ENCODE measurements at regions not wholly inside any gene's neighbourhood (a gene's known extent, or its start where the extent isn't known, plus 50 kb on each side); places are given as distances from the start of the nearest gene placed in this dataset.

- no peak overlapping the region for H3K4me3 ChIP-seq
- H3K4me1 ChIP-seq, result peaks cover 21% of the 10 kb centered on the region
- no peak for DNase-seq (ENCODE audit: low spot score in 2 of 2)
- H3K36me3 ChIP-seq (replicated peaks), result no peaks in the 10 kb centered on the region
- H3K27me3 ChIP-seq (ENCODE audit: low read depth), result no peaks in the 10 kb centered on the region
- no peaks in the 10 kb centered on the region for H3K9me3 ChIP-seq
- in situ Hi-C loops (cut with MboI; ENCODE audit: low sequenced_read_pairs), result no loop called here
Observed at GRCh38 chr3:152173627-152174026, 95.1 kb upstream of the MBNL1 start.

- no peaks in the 10 kb centered on the region for H3K27me3 ChIP-seq (ENCODE audit: low read depth)
- in situ Hi-C loops (cut with MboI; ENCODE audit: low sequenced_read_pairs), result no loop called here
- peaks cover 21% of the 10 kb centered on the region for H3K4me1 ChIP-seq
- no peaks in the 10 kb centered on the region for H3K36me3 ChIP-seq (replicated peaks)
- peak in 1 of 2 experiments; percentile 27 for DNase-seq (ENCODE audit: low spot score in 2 of 2)
- H3K4me3 ChIP-seq, result no peak overlapping the region
- no peaks in the 10 kb centered on the region for H3K9me3 ChIP-seq
Observed at GRCh38 chr3:152174876-152175527, 93.7 kb upstream of the MBNL1 start.

GRCh38 chr3:152175528-152175889 is 93.2 kb upstream of the MBNL1 start:
- H3K9me3 ChIP-seq, result no peaks in the 10 kb centered on the region
- in situ Hi-C loops (cut with MboI; ENCODE audit: low sequenced_read_pairs), result no loop called here
- H3K27me3 ChIP-seq (ENCODE audit: low read depth), result no peaks in the 10 kb centered on the region
- peaks cover 21% of the 10 kb centered on the region for H3K4me1 ChIP-seq
- no peaks in the 10 kb centered on the region for H3K36me3 ChIP-seq (replicated peaks)
- peak in 1 of 2 experiments; percentile 17 for DNase-seq (ENCODE audit: low spot score in 2 of 2)
- H3K4me3 ChIP-seq, result no peak overlapping the region

GRCh38 chr3:152176241-152176640 is 92.5 kb upstream of the MBNL1 start:
- H3K4me3 ChIP-seq, result no peak overlapping the region
- no peaks in the 10 kb centered on the region for H3K36me3 ChIP-seq (replicated peaks)
- peaks cover 21% of the 10 kb centered on the region for H3K4me1 ChIP-seq
- in situ Hi-C loops (cut with MboI; ENCODE audit: low sequenced_read_pairs), result no loop called here
- no peaks in the 10 kb centered on the region for H3K27me3 ChIP-seq (ENCODE audit: low read depth)
- peak in 1 of 2 experiments; percentile 28 for DNase-seq (ENCODE audit: low spot score in 2 of 2)
- H3K9me3 ChIP-seq, result no peaks in the 10 kb centered on the region

GRCh38 chr3:152176998-152177397 is 91.7 kb upstream of the MBNL1 start:
- Histone ChIP-seq H3K4me3 (no peak overlapping the region), H3K4me1 (peaks cover 21% of the 10 kb centered on the region), H3K9me3 (no peaks in the 10 kb centered on the region), H3K36me3 (replicated peaks) (no peaks in the 10 kb centered on the region), H3K27me3 (ENCODE audit: low read depth) (no peaks in the 10 kb centered on the region)
- DNase-seq (ENCODE audit: low spot score in 2 of 2), result no peak
- in situ Hi-C loops (cut with MboI; ENCODE audit: low sequenced_read_pairs), result no loop called here

- no peak overlapping the region for H3K4me3 ChIP-seq
- H3K9me3 ChIP-seq, result no peaks in the 10 kb centered on the region
- in situ Hi-C loops (cut with MboI; ENCODE audit: low sequenced_read_pairs), result no loop called here
- no peak for DNase-seq (ENCODE audit: low spot score in 2 of 2)
- H3K27me3 ChIP-seq (ENCODE audit: low read depth), result no peaks in the 10 kb centered on the region
- H3K36me3 ChIP-seq (replicated peaks), result no peaks in the 10 kb centered on the region
- peaks cover 21% of the 10 kb centered on the region for H3K4me1 ChIP-seq
Observed at GRCh38 chr3:152177757-152178156, 91.0 kb upstream of the MBNL1 start.

GRCh38 chr3:152183473-152183872 is 85.3 kb upstream of the MBNL1 start:
- in situ Hi-C loops (cut with MboI; ENCODE audit: low sequenced_read_pairs), result no loop called here
- Histone ChIP-seq H3K4me3 (no peak overlapping the region), H3K9me3 (no peaks in the 10 kb centered on the region), H3K4me1 (no peaks in the 10 kb centered on the region), H3K27me3 (ENCODE audit: low read depth) (no peaks in the 10 kb centered on the region), H3K36me3 (replicated peaks) (no peaks in the 10 kb centered on the region)
- peak; percentile 51 to 65 for DNase-seq (ENCODE audit: low spot score in 2 of 2)

GRCh38 chr3:152184971-152185686 is 83.6 kb upstream of the MBNL1 start:
- in situ Hi-C loops (cut with MboI; ENCODE audit: low sequenced_read_pairs), result no loop called here
- H3K4me1 ChIP-seq, result no peaks in the 10 kb centered on the region
- no peak for DNase-seq (ENCODE audit: low spot score in 2 of 2)
- H3K9me3 ChIP-seq, result no peaks in the 10 kb centered on the region
- no peaks in the 10 kb centered on the region for H3K27me3 ChIP-seq (ENCODE audit: low read depth)
- no peak overlapping the region for H3K4me3 ChIP-seq
- H3K36me3 ChIP-seq (replicated peaks), result no peaks in the 10 kb centered on the region

GRCh38 chr3:152185891-152186630 is 82.7 kb upstream of the MBNL1 start:
- H3K36me3 ChIP-seq (replicated peaks), result no peaks in the 10 kb centered on the region
- no peak overlapping the region for H3K4me3 ChIP-seq
- no peaks in the 10 kb centered on the region for H3K27me3 ChIP-seq (ENCODE audit: low read depth)
- no peaks in the 10 kb centered on the region for H3K4me1 ChIP-seq
- no peak for DNase-seq (ENCODE audit: low spot score in 2 of 2)
- H3K9me3 ChIP-seq, result no peaks in the 10 kb centered on the region
- in situ Hi-C loops (cut with MboI; ENCODE audit: low sequenced_read_pairs), result no loop called here

GRCh38 chr3:152190636-152191183 is 78.0 kb upstream of the MBNL1 start:
- H3K4me3 ChIP-seq, result no peak overlapping the region
- H3K4me1 ChIP-seq, result no peaks in the 10 kb centered on the region
- no peak for DNase-seq (ENCODE audit: low spot score in 2 of 2)
- in situ Hi-C loops (cut with MboI; ENCODE audit: low sequenced_read_pairs), result no loop called here
- H3K9me3 ChIP-seq, result no peaks in the 10 kb centered on the region
- no peaks in the 10 kb centered on the region for H3K27me3 ChIP-seq (ENCODE audit: low read depth)
- H3K36me3 ChIP-seq (replicated peaks), result no peaks in the 10 kb centered on the region

- Histone ChIP-seq H3K4me3 (no peak overlapping the region), H3K36me3 (replicated peaks) (no peaks in the 10 kb centered on the region), H3K4me1 (no peaks in the 10 kb centered on the region), H3K9me3 (no peaks in the 10 kb centered on the region), H3K27me3 (ENCODE audit: low read depth) (no peaks in the 10 kb centered on the region)
- DNase-seq (ENCODE audit: low spot score in 2 of 2), result no peak
- in situ Hi-C loops (cut with MboI; ENCODE audit: low sequenced_read_pairs), result no loop called here
Observed at GRCh38 chr3:152192050-152192449, 76.7 kb upstream of the MBNL1 start.

GRCh38 chr3:152192936-152193672 is 75.6 kb upstream of the MBNL1 start:
- H3K27me3 ChIP-seq (ENCODE audit: low read depth), result no peaks in the 10 kb centered on the region
- in situ Hi-C loops (cut with MboI; ENCODE audit: low sequenced_read_pairs), result no loop called here
- H3K9me3 ChIP-seq, result no peaks in the 10 kb centered on the region
- H3K4me1 ChIP-seq, result no peaks in the 10 kb centered on the region
- no peaks in the 10 kb centered on the region for H3K36me3 ChIP-seq (replicated peaks)
- DNase-seq (ENCODE audit: low spot score in 2 of 2), result no peak
- no peak overlapping the region for H3K4me3 ChIP-seq

GRCh38 chr3:152193673-152194267 is 75.0 kb upstream of the MBNL1 start:
- Histone ChIP-seq H3K36me3 (replicated peaks) (no peaks in the 10 kb centered on the region), H3K9me3 (no peaks in the 10 kb centered on the region), H3K4me1 (no peaks in the 10 kb centered on the region), H3K4me3 (no peak overlapping the region), H3K27me3 (ENCODE audit: low read depth) (no peaks in the 10 kb centered on the region)
- in situ Hi-C loops (cut with MboI; ENCODE audit: low sequenced_read_pairs), result no loop called here
- DNase-seq (ENCODE audit: low spot score in 2 of 2), result no peak

All from HAP-1 (cell line).